H9 (cell line): ENCODE measurements at regions not wholly inside any gene's neighbourhood (a gene's known extent, or its start where the extent isn't known, plus 50 kb on each side); places are given as distances from the start of the nearest gene placed in this dataset.

Source experiments
- DNase-seq: peaks from one replicate; pipeline ENCODE4 v3.0.0-alpha.2; 2017
- H2AFZ ChIP-seq: one replicate; pipeline ENCODE4 v1.6.1; 2013; ENCODE audit warnings: mild to moderate bottlenecking, low read length, control low read depth, moderate library complexity
- H2AK5ac ChIP-seq: 2 replicates; pipeline ENCODE4 v1.6.1; 2013; ENCODE audit warnings: low read length, control low read depth, mixed read lengths; ENCODE audit not compliant: insufficient read length
- H2BK120ac ChIP-seq: one replicate; pipeline ENCODE4 v1.6.1; 2013; ENCODE audit warnings: low read depth, mild to moderate bottlenecking, low read length, control low read depth, inconsistent platforms; ENCODE audit not compliant: poor library complexity, severe bottlenecking
- H2BK12ac ChIP-seq: 2 replicates; pipeline ENCODE4 v1.6.1; 2013; ENCODE audit warnings: low read length, control low read depth, mixed read lengths, low read depth; ENCODE audit not compliant: insufficient read length
- H2BK15ac ChIP-seq: 2 replicates; pipeline ENCODE4 v1.6.1; 2013; ENCODE audit warnings: low read depth, low read length, control low read depth
- H2BK20ac ChIP-seq: one replicate; pipeline ENCODE4 v1.6.1; 2013; ENCODE audit warnings: low read depth, mild to moderate bottlenecking, low read length, control low read depth, inconsistent platforms; ENCODE audit not compliant: poor library complexity, severe bottlenecking
- H2BK5ac ChIP-seq: 2 replicates; pipeline ENCODE4 v1.6.1; 2013; ENCODE audit warnings: low read length, control low read depth, mixed read lengths; ENCODE audit not compliant: insufficient read length
- H3K14ac ChIP-seq: 2 replicates; pipeline ENCODE4 v1.6.1; 2013; ENCODE audit warnings: low read length, control low read depth; ENCODE audit not compliant: insufficient read depth
- H3K18ac ChIP-seq: 2 replicates; pipeline ENCODE4 v1.6.1; 2013; ENCODE audit warnings: low read depth, mild to moderate bottlenecking, mixed read lengths, low read length, control low read depth; ENCODE audit not compliant: insufficient read length
- H3K23ac ChIP-seq: 2 replicates; pipeline ENCODE4 v1.6.1; 2013; ENCODE audit warnings: low read length, control low read depth, mixed read lengths, low read depth; ENCODE audit not compliant: insufficient read length
- H3K23me2 ChIP-seq: 2 replicates; pipeline ENCODE4 v1.6.1; 2013; ENCODE audit warnings: low read depth, mild to moderate bottlenecking, mixed read lengths, low read length, control low read depth; ENCODE audit not compliant: insufficient read length, poor library complexity, severe bottlenecking
- H3K27ac ChIP-seq: 2 replicates; pipeline ENCODE4 v1.5.1; 2013; ENCODE audit warnings: low read length, control low read depth, mixed read lengths, low read depth; ENCODE audit not compliant: insufficient read length
- H3K27me3 ChIP-seq: 2 replicates; pipeline ENCODE4 v1.6.1; 2013; ENCODE audit warnings: low read length, control low read depth, inconsistent platforms; ENCODE audit not compliant: insufficient read depth
- H3K4ac ChIP-seq: 2 replicates; pipeline ENCODE4 v1.6.1; 2013; ENCODE audit warnings: low read depth, mild to moderate bottlenecking, control low read depth, inconsistent platforms, low read length, moderate library complexity
- H3K4me1 ChIP-seq: 2 replicates; pipeline ENCODE4 v1.6.1; 2013; ENCODE audit warnings: low read length, control low read depth, inconsistent platforms; ENCODE audit not compliant: insufficient read depth
- H3K4me2 ChIP-seq: 2 replicates; pipeline ENCODE4 v1.6.1; 2013; ENCODE audit warnings: low read length, control low read depth, mixed read lengths; ENCODE audit not compliant: insufficient read length, insufficient read depth
- H3K56ac ChIP-seq: 2 replicates; pipeline ENCODE4 v1.6.1; 2013; ENCODE audit warnings: low read depth, mild to moderate bottlenecking, mixed read lengths, low read length, control low read depth; ENCODE audit not compliant: insufficient read length
- H3K79me1 ChIP-seq: 2 replicates; pipeline ENCODE4 v1.6.1; 2013; ENCODE audit warnings: low read depth, mild to moderate bottlenecking, moderate library complexity, low read length, control low read depth, inconsistent platforms; ENCODE audit not compliant: insufficient read depth, poor library complexity, severe bottlenecking
- H3K79me2 ChIP-seq: 2 replicates; pipeline ENCODE4 v1.6.1; 2013; ENCODE audit warnings: low read length, control low read depth, inconsistent platforms; ENCODE audit not compliant: insufficient read depth
- H3K9ac ChIP-seq: 2 replicates; pipeline ENCODE4 v1.6.1; 2013; ENCODE audit warnings: low read length, control low read depth, mixed read lengths; ENCODE audit not compliant: insufficient read length; ENCODE audit errors: extremely low read depth
- H3K9me3 ChIP-seq: one replicate; pipeline ENCODE4 v1.6.1; 2013; ENCODE audit warnings: low read depth, low read length, inconsistent platforms; ENCODE audit not compliant: control insufficient read depth
- H3T11ph ChIP-seq: one replicate; pipeline ENCODE4 v1.6.1; 2013; ENCODE audit warnings: mild to moderate bottlenecking, low read length, control low read depth, inconsistent platforms
- H4K20me1 ChIP-seq: one replicate; pipeline ENCODE4 v1.6.1; 2013; ENCODE audit not compliant: control insufficient read depth, insufficient read length, insufficient read depth
- H4K5ac ChIP-seq: 2 replicates; pipeline ENCODE4 v1.6.1; 2013; ENCODE audit warnings: low read depth, mild to moderate bottlenecking, mixed read lengths, low read length, control low read depth; ENCODE audit not compliant: insufficient read length
- H4K8ac ChIP-seq: replicated peaks from 2 replicates; pipeline ENCODE4 v1.6.1; 2013; ENCODE audit warnings: low read length, control low read depth, mixed read lengths, low read depth; ENCODE audit not compliant: insufficient read length
- H4K91ac ChIP-seq: 2 replicates; pipeline ENCODE4 v1.6.1; 2013; ENCODE audit warnings: low read depth, mild to moderate bottlenecking, moderate library complexity, mixed read lengths, low read length, control low read depth; ENCODE audit not compliant: insufficient read length
- H3K27ac Mint-ChIP-seq, 3 experiments: 2 replicates in 2 of 3; 3 replicates in 1 of 3; pipeline ENCODE4 v1.8.0; 2020 to 2021; ENCODE audit warnings: mixed read lengths in 3 of 3, mild to moderate bottlenecking in 1 of 3, moderate library complexity in 1 of 3
- H3K27me3 Mint-ChIP-seq: 2 replicates; pipeline ENCODE4 v1.8.0; 2021; ENCODE audit warnings: low read depth, mild to moderate bottlenecking, moderate library complexity, mixed read lengths
- H3K36me3 Mint-ChIP-seq, 3 experiments: 2 replicates in 2 of 3; 3 replicates in 1 of 3; pipeline ENCODE4 v1.8.0; 2020 to 2021; ENCODE audit warnings: low read depth in 3 of 3, mixed read lengths in 3 of 3; ENCODE audit not compliant: insufficient read depth in 1 of 3
- H3K4me1 Mint-ChIP-seq, 2 experiments: 2 replicates each; pipeline ENCODE4 v1.8.0; 2020; ENCODE audit warnings: mixed read lengths in 2 of 2
- H3K4me3 Mint-ChIP-seq, 2 experiments: 2 replicates in 1 of 2; 3 replicates in 1 of 2; pipeline ENCODE4 v1.8.0; 2020 to 2021; ENCODE audit warnings: mild to moderate bottlenecking in 2 of 2, mixed read lengths in 2 of 2, moderate library complexity in 1 of 2
- H3K9me3 Mint-ChIP-seq, 2 experiments: 2 replicates in 1 of 2; 3 replicates in 1 of 2; pipeline ENCODE4 v1.8.0; 2020; ENCODE audit warnings: mild to moderate bottlenecking in 2 of 2, mixed read lengths in 2 of 2, moderate library complexity in 1 of 2
- CTCF ChIP-seq: fragments of 200-600 bp; sonication (generic); conservative IDR thresholded peaks from 3 replicates; pipeline ENCODE4 v1.8.0; 2021; ENCODE audit warnings: antibody characterized with exemption, mild to moderate bottlenecking
- WGBS: extraction: QIAGEN DNeasy Blood & Tissue Kit; methylation state at CpG from one replicate; pipeline ENCODE4 v1.1.7; 2013; ENCODE audit warnings: missing lambda C conversion rate, low lambda C conversion rate, mixed read lengths; ENCODE audit not compliant: insufficient read length; ENCODE audit errors: extremely low coverage; 5-methylcytosine and 5-hydroxymethylcytosine counted together

GRCh38 chr6:103122766-103123601 lies 1729.5 kb downstream of the GRIK2 start:
- no peak overlapping the region for H3K4ac ChIP-seq
- H2BK5ac ChIP-seq: no peak overlapping the region
- Mint-ChIP-seq H3K9me3 (no peaks in the 10 kb centered on the region; a peak in 1 of 5 replicates), H3K27me3 (no peaks in the 10 kb centered on the region), H3K4me3 (no peak overlapping the region), H3K4me1 (no peaks in the 10 kb centered on the region), H3K36me3 (no peaks in the 10 kb centered on the region), H3K27ac (no peak overlapping the region; a peak in 2 of 7 replicates)
- no peak overlapping the region for H4K91ac ChIP-seq
- no peaks in the 10 kb centered on the region for H3K4me1 ChIP-seq
- no peak overlapping the region for H2BK15ac ChIP-seq
- no peaks in the 10 kb centered on the region for H3K9me3 ChIP-seq
- no peak overlapping the region for H2BK20ac ChIP-seq
- no peak overlapping the region for H3T11ph ChIP-seq
- no peak overlapping the region for H3K56ac ChIP-seq
- no CpG with 5 or more reads among the region's 10 CpGs for WGBS
- no peak overlapping the region for H4K5ac ChIP-seq
- no peaks in the 10 kb centered on the region for H3K79me1 ChIP-seq
- no peaks in the 10 kb centered on the region for H4K20me1 ChIP-seq
- H2BK120ac ChIP-seq: no peak overlapping the region
- no peak overlapping the region for H4K8ac ChIP-seq
- no peak overlapping the region for H2BK12ac ChIP-seq
- no peak overlapping the region for H2AFZ ChIP-seq
- peak; percentile 89 for DNase-seq
- peak; percentile 83 for TF ChIP-seq CTCF
- H3K27me3 ChIP-seq: no peaks in the 10 kb centered on the region
- no peak overlapping the region for H3K18ac ChIP-seq
- H3K14ac ChIP-seq: no peak overlapping the region
- no peak overlapping the region for H3K27ac ChIP-seq
- H2AK5ac ChIP-seq: no peak overlapping the region
- no peaks in the 10 kb centered on the region for H3K23me2 ChIP-seq
- H3K4me2 ChIP-seq: no peak overlapping the region
- H3K9ac ChIP-seq: no peak overlapping the region
- no peaks in the 10 kb centered on the region for H3K79me2 ChIP-seq
- H3K23ac ChIP-seq: no peak overlapping the region
